Tibial nerve (tissue), 4 donors: ENCODE measurements at regions not wholly inside any gene's neighbourhood (a gene's known extent, or its start where the extent isn't known, plus 50 kb on each side); places are given as distances from the start of the nearest gene placed in this dataset.

Experiments
- EP300 ChIP-seq, 2 donors: sonication (generic); formaldehyde crosslinking; IDR thresholded peaks; one replicate each; pipeline ENCODE4 v1.6.1; 2017; ENCODE audit warnings: antibody characterized with exemption in 2 of 2, mild to moderate bottlenecking in 1 of 2
- POLR2A ChIP-seq, 2 donors: fragments of 450-650 bp; IDR thresholded peaks; one replicate each; pipeline ENCODE4 v1.6.1; 2017; ENCODE audit warnings: antibody characterized with exemption in 2 of 2, mild to moderate bottlenecking in 2 of 2, moderate library complexity in 2 of 2
- TF ChIP-seq, protein P1 (sequence below), 5 experiments: fragments of 200-600 bp in 3 of 5; fragments of 450-650 bp in 2 of 5; sonication (generic) in 3 of 5; IDR thresholded peaks; one replicate each; pipeline ENCODE4 v1.5.1; 2016 to 2019; ENCODE audit warnings: antibody characterized with exemption in 5 of 5, mild to moderate bottlenecking in 3 of 5, moderate library complexity in 2 of 5

DNA sequence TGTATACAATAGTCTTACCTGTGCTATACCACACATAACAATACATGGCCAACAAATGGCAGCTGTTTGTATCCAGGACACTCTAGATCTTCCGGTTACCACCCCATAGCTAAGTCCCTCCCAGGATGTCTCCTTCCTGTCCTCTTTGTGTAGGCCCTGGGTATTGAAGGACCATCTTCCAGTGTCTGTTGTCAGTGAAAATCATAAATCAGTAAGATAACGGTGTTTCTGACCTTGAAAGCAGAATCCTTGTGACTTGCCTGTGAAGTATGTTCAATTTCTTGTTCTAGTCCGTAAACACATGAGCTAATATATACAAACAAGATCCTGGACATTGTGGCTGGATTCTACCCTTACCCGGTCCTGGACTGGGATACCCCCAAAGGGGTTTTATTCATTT lies 462.8 kb downstream of the NTRK3 start:
- TF ChIP-seq POLR2A (IDR thresholded peaks at IDR 0.05) (no peak), EP300 (IDR thresholded peaks at IDR 0.05) (no peak)
- TF ChIP-seq, protein P1, sequence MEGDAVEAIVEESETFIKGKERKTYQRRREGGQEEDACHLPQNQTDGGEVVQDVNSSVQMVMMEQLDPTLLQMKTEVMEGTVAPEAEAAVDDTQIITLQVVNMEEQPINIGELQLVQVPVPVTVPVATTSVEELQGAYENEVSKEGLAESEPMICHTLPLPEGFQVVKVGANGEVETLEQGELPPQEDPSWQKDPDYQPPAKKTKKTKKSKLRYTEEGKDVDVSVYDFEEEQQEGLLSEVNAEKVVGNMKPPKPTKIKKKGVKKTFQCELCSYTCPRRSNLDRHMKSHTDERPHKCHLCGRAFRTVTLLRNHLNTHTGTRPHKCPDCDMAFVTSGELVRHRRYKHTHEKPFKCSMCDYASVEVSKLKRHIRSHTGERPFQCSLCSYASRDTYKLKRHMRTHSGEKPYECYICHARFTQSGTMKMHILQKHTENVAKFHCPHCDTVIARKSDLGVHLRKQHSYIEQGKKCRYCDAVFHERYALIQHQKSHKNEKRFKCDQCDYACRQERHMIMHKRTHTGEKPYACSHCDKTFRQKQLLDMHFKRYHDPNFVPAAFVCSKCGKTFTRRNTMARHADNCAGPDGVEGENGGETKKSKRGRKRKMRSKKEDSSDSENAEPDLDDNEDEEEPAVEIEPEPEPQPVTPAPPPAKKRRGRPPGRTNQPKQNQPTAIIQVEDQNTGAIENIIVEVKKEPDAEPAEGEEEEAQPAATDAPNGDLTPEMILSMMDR (IDR thresholded peaks at IDR 0.05), result no peak
